Cardiac fibroblast (primary cell): ENCODE measurements at regions not wholly inside any gene's neighbourhood (a gene's known extent, or its start where the extent isn't known, plus 50 kb on each side); places are given as distances from the start of the nearest gene placed in this dataset.

Experiments used
- DNase-seq, 2 donors: peaks; one replicate each; pipeline versions ENCODE4 v3.0.0 to v3.0.0-alpha.2; 2010; ENCODE audit warnings: low read depth in 2 of 2
- H3K4me3 ChIP-seq, 2 donors: replicated peaks in 1 of 2; 1 replicate in 1 of 2; 2 replicates in 1 of 2; pipeline ENCODE4 v1.5.1; 2011; ENCODE audit warnings: low read depth in 2 of 2, low read length in 2 of 2, mild to moderate bottlenecking in 2 of 2, moderate library complexity in 1 of 2
- CTCF ChIP-seq: IDR thresholded peaks from one replicate; pipeline ENCODE4 v1.5.1; 2011; ENCODE audit warnings: low read depth, mild to moderate bottlenecking, low read length, inconsistent platforms

GRCh38 chr2:194445226-194445625 lies 1211.8 kb upstream of the SLC39A10 start:
- no peak for DNase-seq
- no peak for TF ChIP-seq CTCF
- H3K4me3 ChIP-seq = no peak overlapping the region

- no peak for TF ChIP-seq CTCF
- no peak for DNase-seq
These were observed 1213.1 kb upstream of the SLC39A10 start for GRCh38 chr2:194443926-194444325.

GRCh38 chr2:194424683-194425209 lies 1232.3 kb upstream of the SLC39A10 start:
- TF ChIP-seq CTCF = no peak
- no peak overlapping the region for H3K4me3 ChIP-seq
- no peak for DNase-seq

More at GRCh38 chr2:194443926-194444325, 1213.1 kb upstream of the SLC39A10 start:
- no peak overlapping the region for H3K4me3 ChIP-seq

DNA sequence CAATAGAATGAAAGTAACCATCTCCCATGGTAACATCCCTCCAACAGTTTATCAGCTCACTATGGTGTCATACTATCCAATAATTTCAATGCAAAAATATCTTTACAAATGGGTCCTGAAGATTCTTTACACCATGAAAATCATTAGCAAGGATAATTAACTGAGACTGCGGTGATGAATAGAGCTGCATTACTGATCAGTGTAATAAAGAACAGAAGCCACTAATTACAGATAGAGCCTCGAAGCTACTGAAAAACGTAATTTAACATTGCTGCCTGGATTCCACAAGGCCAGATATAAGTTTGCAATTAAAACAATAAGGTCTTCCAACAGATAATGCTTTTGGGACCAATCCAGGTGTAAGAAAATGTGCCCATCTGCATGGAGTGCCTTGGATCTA lies 1245.8 kb upstream of the SLC39A10 start:
- TF ChIP-seq CTCF = no peak
- H3K4me3 ChIP-seq = no peak overlapping the region
- no peak for DNase-seq

DNA sequence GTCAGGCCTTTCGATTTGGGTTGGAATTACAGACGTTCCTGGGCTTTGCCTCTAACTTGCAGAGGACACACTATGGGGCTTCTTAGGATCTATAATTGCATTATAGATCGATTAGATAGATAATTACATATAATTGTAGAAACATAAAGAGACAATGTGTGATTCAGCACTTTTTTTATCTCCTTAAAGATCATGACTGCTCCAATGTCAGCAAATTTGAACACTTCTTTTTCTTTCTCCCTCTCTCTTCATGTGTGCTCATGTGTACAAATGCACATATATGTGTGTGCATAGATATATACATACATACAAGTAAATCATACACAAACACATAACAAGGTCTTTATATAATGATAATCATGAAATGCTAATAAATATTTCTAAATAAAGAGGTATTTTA lies 1261.2 kb upstream of the SLC39A10 start:
- TF ChIP-seq CTCF = no peak
- no peak for DNase-seq
- no peak overlapping the region for H3K4me3 ChIP-seq

DNA sequence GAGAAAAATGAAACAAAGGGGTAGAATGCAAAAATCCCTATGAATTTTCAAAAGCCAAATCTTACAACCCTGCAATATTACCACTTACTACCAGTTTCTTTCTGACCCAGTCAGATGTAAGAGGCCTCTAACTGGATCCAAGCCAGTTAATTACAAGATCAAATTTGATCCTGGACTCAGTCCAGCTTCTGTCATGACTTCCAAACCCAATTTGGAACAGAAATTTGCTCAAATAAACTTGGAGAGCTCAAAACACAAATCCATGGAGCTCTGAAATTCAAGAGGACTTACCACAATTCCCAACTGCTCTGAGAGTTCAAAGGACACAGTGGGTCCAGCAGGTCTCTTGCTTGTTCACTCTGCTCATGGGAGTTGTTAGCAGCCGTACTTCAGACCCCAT lies 1271.7 kb upstream of the SLC39A10 start:
- no peak for TF ChIP-seq CTCF
- no peak for DNase-seq
- no peak overlapping the region for H3K4me3 ChIP-seq

- H3K4me3 ChIP-seq = no peak overlapping the region
- no peak for TF ChIP-seq CTCF
- peak in 1 of 2 donors; percentile 13 for DNase-seq
These were observed 1273.6 kb upstream of the SLC39A10 start for GRCh38 chr2:194383401-194383800.
